MCF 10A (cell line): ENCODE measurements at regions not wholly inside any gene's neighbourhood (a gene's known extent, or its start where the extent isn't known, plus 50 kb on each side); places are given as distances from the start of the nearest gene placed in this dataset.

Source experiments
- BruUV-seq: library from RNA; stranded (reverse); fragments of 400-500 nt; replicated peaks from 2 replicates; lab custom pipeline; 2021; lab: Mats Ljungman, UMichigan
- CTCF ChIA-PET: fragments of 300-600 bp; sonication (Branson Sonifier 250); formaldehyde crosslinking; extraction: SDS; loops from one replicate; lab custom pipeline; 2021; ENCODE audit warnings: antibody characterized with exemption, inconsistent platforms; lab: Yijun Ruan, JAX
- POLR2A ChIA-PET: fragments of 300-600, 350-650 bp; sonication (Branson Sonifier 250); formaldehyde crosslinking; extraction: SDS; loops from one replicate; lab custom pipeline; 2020; ENCODE audit warnings: antibody characterized with exemption, inconsistent platforms; lab: Yijun Ruan, JAX
- DNase-seq: peaks from one replicate; pipeline ENCODE4 v3.0.0-alpha.2; 2018; ENCODE audit not compliant: unreplicated experiment
- H3K27ac Mint-ChIP-seq: one replicate; pipeline ENCODE4 v1.8.0; 2022; ENCODE audit warnings: mild to moderate bottlenecking, low read depth, mixed read lengths; ENCODE audit not compliant: unreplicated experiment
- H3K27me3 Mint-ChIP-seq: one replicate; pipeline ENCODE4 v1.8.0; 2022; ENCODE audit warnings: mixed read lengths; ENCODE audit not compliant: insufficient read depth, unreplicated experiment
- H3K36me3 Mint-ChIP-seq: one replicate; pipeline ENCODE4 v1.8.0; 2022; ENCODE audit warnings: mild to moderate bottlenecking, moderate library complexity, mixed read lengths; ENCODE audit not compliant: insufficient read depth, unreplicated experiment
- H3K4me1 Mint-ChIP-seq: one replicate; pipeline ENCODE4 v1.8.0; 2022; ENCODE audit warnings: mixed read lengths; ENCODE audit not compliant: insufficient read depth, unreplicated experiment
- H3K4me3 Mint-ChIP-seq: one replicate; pipeline ENCODE4 v1.8.0; 2022; ENCODE audit warnings: mild to moderate bottlenecking, moderate library complexity, mixed read lengths; ENCODE audit not compliant: unreplicated experiment
- H3K9me3 Mint-ChIP-seq: one replicate; pipeline ENCODE4 v1.8.0; 2022; ENCODE audit warnings: mixed read lengths; ENCODE audit not compliant: unreplicated experiment
- intact Hi-C: fragments of 100-400 bp; cut with micrococcal nuclease; formaldehyde crosslinking; loops from 2 replicates; pipeline ENCODE4 v1.14.1; 2022
- TF ChIP-seq, protein P1 (sequence below): fragments of 200-600 bp; IDR thresholded peaks from one replicate; pipeline ENCODE4 v1.8.0; 2022; ENCODE audit warnings: antibody characterized with exemption, mild to moderate bottlenecking; ENCODE audit not compliant: unreplicated experiment

DNA sequence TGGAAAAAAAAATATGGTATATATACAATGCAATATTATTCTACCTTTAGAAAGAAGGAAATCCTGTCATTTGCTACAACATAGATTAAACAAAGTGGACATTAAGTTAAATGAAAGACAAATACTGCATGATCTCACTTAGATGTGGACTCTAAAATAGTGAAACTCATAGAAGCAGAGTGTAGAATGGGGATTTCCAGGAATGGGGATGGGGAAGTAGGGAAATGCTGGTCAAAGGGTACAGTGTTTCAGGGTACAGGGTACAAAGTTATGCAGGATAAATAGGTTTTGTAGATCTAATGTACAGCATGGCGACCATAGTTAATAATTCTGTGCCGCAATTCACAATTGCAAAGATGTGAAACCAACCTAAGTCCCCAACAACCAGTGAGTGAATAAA lies 385.5 kb downstream of the SFMBT2 start:
- peaks cover 14% of the 10 kb centered on the region for H3K9me3 Mint-ChIP-seq
- no peak for DNase-seq
- intact Hi-C loops: no loop called here
- no peak overlapping the region for H3K4me3 Mint-ChIP-seq
- H3K27ac Mint-ChIP-seq: no peak overlapping the region
- TF ChIP-seq, protein P1, sequence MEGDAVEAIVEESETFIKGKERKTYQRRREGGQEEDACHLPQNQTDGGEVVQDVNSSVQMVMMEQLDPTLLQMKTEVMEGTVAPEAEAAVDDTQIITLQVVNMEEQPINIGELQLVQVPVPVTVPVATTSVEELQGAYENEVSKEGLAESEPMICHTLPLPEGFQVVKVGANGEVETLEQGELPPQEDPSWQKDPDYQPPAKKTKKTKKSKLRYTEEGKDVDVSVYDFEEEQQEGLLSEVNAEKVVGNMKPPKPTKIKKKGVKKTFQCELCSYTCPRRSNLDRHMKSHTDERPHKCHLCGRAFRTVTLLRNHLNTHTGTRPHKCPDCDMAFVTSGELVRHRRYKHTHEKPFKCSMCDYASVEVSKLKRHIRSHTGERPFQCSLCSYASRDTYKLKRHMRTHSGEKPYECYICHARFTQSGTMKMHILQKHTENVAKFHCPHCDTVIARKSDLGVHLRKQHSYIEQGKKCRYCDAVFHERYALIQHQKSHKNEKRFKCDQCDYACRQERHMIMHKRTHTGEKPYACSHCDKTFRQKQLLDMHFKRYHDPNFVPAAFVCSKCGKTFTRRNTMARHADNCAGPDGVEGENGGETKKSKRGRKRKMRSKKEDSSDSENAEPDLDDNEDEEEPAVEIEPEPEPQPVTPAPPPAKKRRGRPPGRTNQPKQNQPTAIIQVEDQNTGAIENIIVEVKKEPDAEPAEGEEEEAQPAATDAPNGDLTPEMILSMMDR: no peak
- no peaks in the 10 kb centered on the region for H3K27me3 Mint-ChIP-seq
- peaks cover 9% of the 10 kb centered on the region for H3K4me1 Mint-ChIP-seq
- ChIA-PET CTCF (no interaction called here), POLR2A (no interaction called here)
- BruUV-seq: no TSS peak
- no peaks in the 10 kb centered on the region for H3K36me3 Mint-ChIP-seq

DNA sequence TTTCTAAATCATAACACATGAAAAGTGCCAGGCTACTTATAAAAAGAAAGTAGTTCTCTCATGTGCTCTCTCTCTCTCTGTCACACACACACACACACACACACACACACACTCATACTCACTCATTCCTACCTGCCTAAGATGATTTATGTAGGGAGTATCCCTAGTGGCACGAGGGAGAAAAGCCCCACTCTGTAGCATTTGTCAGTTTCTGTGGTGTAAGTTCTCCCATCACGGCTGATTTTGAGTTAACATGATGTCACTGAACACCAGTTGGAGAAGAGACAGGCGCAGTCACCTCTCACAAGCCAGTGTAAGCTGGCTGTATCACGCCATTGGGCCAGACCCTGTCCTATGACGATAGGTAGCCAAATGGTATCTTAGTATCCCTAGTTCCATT lies 395.4 kb downstream of the SFMBT2 start:
- Mint-ChIP-seq H3K27me3 (no peaks in the 10 kb centered on the region), H3K4me1 (no peaks in the 10 kb centered on the region), H3K9me3 (peaks cover 10% of the 10 kb centered on the region), H3K36me3 (no peaks in the 10 kb centered on the region), H3K27ac (no peak overlapping the region), H3K4me3 (no peak overlapping the region)
- CTCF ChIA-PET: no interaction called here
- POLR2A ChIA-PET: no interaction called here
- no TSS peak for BruUV-seq
- TF ChIP-seq, protein P1: no peak
- no peak for DNase-seq
- intact Hi-C loops: no loop called here

DNA sequence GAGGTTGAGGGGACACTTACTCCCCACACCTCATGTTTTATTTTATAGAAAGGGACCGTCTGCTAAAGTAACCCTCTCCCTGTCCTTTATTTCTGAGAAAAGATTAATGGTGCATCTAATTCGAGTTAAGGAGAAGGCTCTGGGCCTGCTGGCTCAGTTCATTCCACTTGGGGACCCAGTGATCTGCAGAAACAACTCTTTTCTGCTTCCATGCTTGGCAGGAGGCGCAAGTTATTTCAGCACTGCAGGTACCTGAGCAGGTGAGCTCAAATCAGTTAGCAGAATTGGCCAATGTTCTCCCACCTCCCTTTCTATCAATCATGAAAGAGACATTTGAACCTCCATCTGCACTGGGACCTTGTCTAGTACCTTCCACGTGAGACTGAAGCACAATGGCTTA lies 396.1 kb downstream of the SFMBT2 start:
- H3K27me3 Mint-ChIP-seq: no peaks in the 10 kb centered on the region
- intact Hi-C loops: no loop called here
- H3K4me3 Mint-ChIP-seq: no peak overlapping the region
- TF ChIP-seq, protein P1: no peak
- CTCF ChIA-PET: interaction anchor here (0.6 to 0.7 kb wide), 2 partner anchors 36 to 44 kb away, joined by 3 read pairs; no protein-coding TSS in a partner anchor
- H3K4me1 Mint-ChIP-seq: no peaks in the 10 kb centered on the region
- DNase-seq: no peak
- peaks cover 6% of the 10 kb centered on the region for H3K9me3 Mint-ChIP-seq
- H3K36me3 Mint-ChIP-seq: no peaks in the 10 kb centered on the region
- no TSS peak for BruUV-seq
- POLR2A ChIA-PET: no interaction called here
- no peak overlapping the region for H3K27ac Mint-ChIP-seq

DNA sequence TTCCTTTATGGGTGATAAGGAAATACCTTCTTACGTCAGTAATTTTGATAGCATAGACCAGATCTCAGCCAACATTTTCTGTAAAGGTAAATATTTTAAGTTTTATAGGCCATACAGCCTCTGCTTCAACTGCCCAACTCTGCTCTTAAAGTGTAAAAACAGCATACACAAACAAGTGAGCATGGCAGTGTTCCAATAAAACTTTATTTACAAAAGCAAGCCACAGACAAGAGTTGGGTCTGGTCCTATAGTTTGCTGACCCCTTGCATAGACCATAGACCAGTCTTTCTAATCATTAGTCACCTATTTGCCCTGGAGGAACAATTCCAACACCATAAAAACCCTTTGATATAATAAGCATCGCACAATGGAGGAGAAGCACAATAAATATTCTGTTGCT lies 398.8 kb downstream of the SFMBT2 start:
- no peaks in the 10 kb centered on the region for H3K27me3 Mint-ChIP-seq
- no peak overlapping the region for H3K4me3 Mint-ChIP-seq
- H3K36me3 Mint-ChIP-seq: no peaks in the 10 kb centered on the region
- intact Hi-C loops: no loop called here
- H3K9me3 Mint-ChIP-seq: no peaks in the 10 kb centered on the region
- POLR2A ChIA-PET: no interaction called here
- CTCF ChIA-PET: no interaction called here
- DNase-seq: no peak
- TF ChIP-seq, protein P1: no peak
- H3K27ac Mint-ChIP-seq: no peak overlapping the region
- BruUV-seq: no TSS peak
- H3K4me1 Mint-ChIP-seq: no peaks in the 10 kb centered on the region
